ENCODE measurements at regions not wholly inside any gene's neighbourhood (a gene's known extent, or its start where the extent isn't known, plus 50 kb on each side); places are given as distances from the start of the nearest gene placed in this dataset.

DNA sequence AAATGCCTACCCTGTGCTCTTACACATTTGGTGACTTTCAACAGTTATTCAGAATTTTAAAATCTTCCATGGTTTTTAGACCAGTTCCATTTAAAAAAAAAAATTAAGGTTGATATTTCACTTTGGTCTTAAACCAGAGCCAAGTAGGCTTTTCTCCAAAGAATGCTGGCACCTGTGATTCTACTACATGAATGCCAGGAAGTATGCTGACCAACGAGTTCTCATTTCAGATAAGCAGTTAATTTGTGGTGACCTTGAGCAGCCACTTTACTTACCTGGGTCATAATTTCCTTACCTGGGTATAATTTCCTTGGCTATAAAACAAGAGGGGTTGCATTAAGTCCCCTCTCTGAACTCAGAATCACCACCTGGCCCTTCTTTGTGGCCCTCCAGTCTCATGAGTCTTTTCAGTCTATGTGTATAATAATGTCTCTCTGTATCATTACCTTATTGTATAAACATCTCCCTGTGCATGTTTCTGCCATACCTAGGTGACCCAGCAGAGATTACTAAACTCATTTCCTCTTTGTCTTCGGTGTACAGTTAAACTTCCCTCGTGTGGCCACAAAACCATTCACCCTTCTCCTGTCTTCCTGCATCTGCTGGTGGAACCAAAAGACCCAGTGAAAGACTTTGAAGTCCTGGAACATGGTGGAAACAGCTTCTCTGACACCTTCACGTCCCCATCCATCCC lies 139.1 kb upstream of the DPT start:
- no peaks in the 10 kb centered on the region for H3K36me3 ChIP-seq (ENCODE audit: control insufficient read depth, insufficient read depth, low read length)
- no peaks in the 10 kb centered on the region for H3K27me3 ChIP-seq (ENCODE audit: control insufficient read depth, insufficient read depth, low read length)
- H3K4me3 ChIP-seq (ENCODE audit: low read depth, low read length): no peak overlapping the region
- no peaks in the 10 kb centered on the region for H3K9me3 ChIP-seq (ENCODE audit: control insufficient read depth, insufficient read depth, low read length)
- no peak overlapping the region for H3K9ac ChIP-seq (ENCODE audit: low read depth, low read length)
- no peaks in the 10 kb centered on the region for H3K4me1 ChIP-seq (ENCODE audit: control insufficient read depth, insufficient read depth, low read length)
- no peak overlapping the region for H3K27ac ChIP-seq (ENCODE audit: low read depth, low read length)

DNA sequence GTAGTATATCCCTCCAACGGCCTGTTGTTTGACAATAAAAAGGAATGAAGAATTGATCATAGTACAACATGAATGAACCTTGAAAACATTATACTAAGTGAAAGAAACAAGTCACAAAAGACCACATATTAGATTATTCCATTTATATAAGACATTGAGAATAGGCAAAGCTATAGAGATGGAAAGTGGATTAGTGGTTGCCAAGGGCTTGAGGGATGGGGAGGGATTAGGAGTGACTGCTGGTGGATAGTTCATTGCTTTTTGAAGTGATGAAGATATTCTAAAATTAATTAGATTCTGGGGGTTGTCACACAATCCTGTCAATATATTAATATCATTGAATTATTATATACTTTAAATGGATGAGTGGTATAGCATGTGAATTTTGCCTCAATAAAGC lies 142.5 kb upstream of the DPT start:
- H3K9me3 ChIP-seq (ENCODE audit: control insufficient read depth, insufficient read depth, low read length): no peaks in the 10 kb centered on the region
- no peaks in the 10 kb centered on the region for H3K4me1 ChIP-seq (ENCODE audit: control insufficient read depth, insufficient read depth, low read length)
- H3K27me3 ChIP-seq (ENCODE audit: control insufficient read depth, insufficient read depth, low read length): no peaks in the 10 kb centered on the region
- no peak overlapping the region for H3K27ac ChIP-seq (ENCODE audit: low read depth, low read length)
- H3K9ac ChIP-seq (ENCODE audit: low read depth, low read length): no peak overlapping the region
- no peaks in the 10 kb centered on the region for H3K36me3 ChIP-seq (ENCODE audit: control insufficient read depth, insufficient read depth, low read length)
- no peak overlapping the region for H3K4me3 ChIP-seq (ENCODE audit: low read depth, low read length)

GRCh38 chr1:168875831-168876230 lies 146.8 kb upstream of the DPT start:
- Histone ChIP-seq H3K4me1 (ENCODE audit: control insufficient read depth, insufficient read depth, low read length) (no peaks in the 10 kb centered on the region), H3K27me3 (ENCODE audit: control insufficient read depth, insufficient read depth, low read length) (no peaks in the 10 kb centered on the region), H3K9ac (ENCODE audit: low read depth, low read length) (no peak overlapping the region), H3K36me3 (ENCODE audit: control insufficient read depth, insufficient read depth, low read length) (no peaks in the 10 kb centered on the region), H3K27ac (ENCODE audit: low read depth, low read length) (no peak overlapping the region), H3K9me3 (ENCODE audit: control insufficient read depth, insufficient read depth, low read length) (no peaks in the 10 kb centered on the region), H3K4me3 (ENCODE audit: low read depth, low read length) (no peak overlapping the region)

GRCh38 chr1:168876830-168877229 lies 147.8 kb upstream of the DPT start:
- Histone ChIP-seq H3K27me3 (ENCODE audit: control insufficient read depth, insufficient read depth, low read length) (no peaks in the 10 kb centered on the region), H3K4me3 (ENCODE audit: low read depth, low read length) (no peak overlapping the region), H3K36me3 (ENCODE audit: control insufficient read depth, insufficient read depth, low read length) (no peaks in the 10 kb centered on the region), H3K9ac (ENCODE audit: low read depth, low read length) (no peak overlapping the region), H3K9me3 (ENCODE audit: control insufficient read depth, insufficient read depth, low read length) (no peaks in the 10 kb centered on the region), H3K4me1 (ENCODE audit: control insufficient read depth, insufficient read depth, low read length) (0 out of 2 replicates have a peak, but pooled peaks cover 3% of the 10 kb centered on the region), H3K27ac (ENCODE audit: low read depth, low read length) (no peak overlapping the region)

GRCh38 chr1:168879896-168880734 lies 151.1 kb upstream of the DPT start:
- Histone ChIP-seq H3K4me1 (ENCODE audit: control insufficient read depth, insufficient read depth, low read length) (0 out of 2 replicates have a peak, but pooled peaks cover 7% of the 10 kb centered on the region), H3K36me3 (ENCODE audit: control insufficient read depth, insufficient read depth, low read length) (no peaks in the 10 kb centered on the region), H3K27me3 (ENCODE audit: control insufficient read depth, insufficient read depth, low read length) (no peaks in the 10 kb centered on the region), H3K9ac (ENCODE audit: low read depth, low read length) (no peak overlapping the region), H3K9me3 (ENCODE audit: control insufficient read depth, insufficient read depth, low read length) (no peaks in the 10 kb centered on the region), H3K4me3 (ENCODE audit: low read depth, low read length) (no peak overlapping the region), H3K27ac (ENCODE audit: low read depth, low read length) (no peak overlapping the region)

DNA sequence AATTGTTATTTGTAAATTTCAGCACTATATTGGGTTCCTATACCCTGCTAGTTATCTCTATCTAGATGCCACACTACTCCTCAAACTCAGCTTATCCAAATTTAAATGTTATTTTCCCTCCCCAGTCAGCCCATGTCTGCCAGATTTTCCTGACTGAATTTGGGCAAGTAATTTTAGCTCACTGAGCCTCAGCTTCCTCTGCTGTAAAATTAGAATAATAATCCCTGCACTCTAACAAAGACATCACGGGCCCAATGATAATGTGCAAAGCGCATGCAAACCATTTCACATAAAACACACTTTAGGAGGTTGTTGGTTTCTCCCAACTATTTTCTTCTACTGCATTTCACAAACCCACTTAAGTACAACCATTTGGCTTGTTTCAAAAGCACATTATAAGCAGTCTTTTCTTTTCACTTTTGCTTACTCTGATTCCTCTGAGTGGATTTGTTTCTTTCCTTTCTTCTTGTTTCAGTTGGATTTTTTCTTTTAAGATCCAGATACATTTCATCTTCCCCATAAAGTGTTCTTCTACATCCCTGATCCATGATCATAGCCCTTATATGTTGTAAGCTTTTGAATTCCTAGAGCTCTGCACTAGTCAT lies 152.8 kb upstream of the DPT start:
- Histone ChIP-seq H3K4me3 (ENCODE audit: low read depth, low read length) (no peak overlapping the region), H3K4me1 (ENCODE audit: control insufficient read depth, insufficient read depth, low read length) (0 out of 2 replicates have a peak, but pooled peaks cover 7% of the 10 kb centered on the region), H3K27me3 (ENCODE audit: control insufficient read depth, insufficient read depth, low read length) (no peaks in the 10 kb centered on the region), H3K9me3 (ENCODE audit: control insufficient read depth, insufficient read depth, low read length) (no peaks in the 10 kb centered on the region), H3K36me3 (ENCODE audit: control insufficient read depth, insufficient read depth, low read length) (no peaks in the 10 kb centered on the region), H3K27ac (ENCODE audit: low read depth, low read length) (no peak overlapping the region), H3K9ac (ENCODE audit: low read depth, low read length) (no peak overlapping the region)

GRCh38 chr1:168887381-168887780 lies 158.4 kb upstream of the DPT start:
- H3K9me3 ChIP-seq (ENCODE audit: control insufficient read depth, insufficient read depth, low read length): no peaks in the 10 kb centered on the region
- H3K9ac ChIP-seq (ENCODE audit: low read depth, low read length): no peak overlapping the region
- H3K4me3 ChIP-seq (ENCODE audit: low read depth, low read length): no peak overlapping the region
- H3K27ac ChIP-seq (ENCODE audit: low read depth, low read length): no peak overlapping the region
- no peaks in the 10 kb centered on the region for H3K36me3 ChIP-seq (ENCODE audit: control insufficient read depth, insufficient read depth, low read length)
- H3K4me1 ChIP-seq (ENCODE audit: control insufficient read depth, insufficient read depth, low read length): no peaks in the 10 kb centered on the region
- H3K27me3 ChIP-seq (ENCODE audit: control insufficient read depth, insufficient read depth, low read length): no peaks in the 10 kb centered on the region

DNA sequence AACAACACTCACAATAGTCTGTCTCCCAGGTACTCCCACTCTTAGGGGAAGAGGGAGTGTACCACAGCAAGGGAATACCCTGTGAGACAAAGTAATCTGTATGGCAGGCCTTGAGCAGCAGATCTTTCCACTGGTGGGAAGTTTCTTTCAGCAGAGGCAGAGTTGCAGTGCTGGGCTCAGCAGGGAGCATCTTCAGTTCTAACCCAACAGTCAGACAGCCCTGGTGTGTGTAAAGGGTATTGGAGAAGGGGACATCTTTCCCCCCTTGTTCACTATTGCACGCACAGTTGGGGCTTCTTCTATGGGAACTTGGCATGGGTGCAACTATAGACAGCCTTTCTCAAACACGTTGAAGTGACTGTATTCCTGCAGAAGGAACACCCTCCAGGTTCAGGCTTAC lies 159.4 kb upstream of the DPT start:
- H3K36me3 ChIP-seq (ENCODE audit: control insufficient read depth, insufficient read depth, low read length): no peaks in the 10 kb centered on the region
- no peak overlapping the region for H3K9ac ChIP-seq (ENCODE audit: low read depth, low read length)
- no peak overlapping the region for H3K27ac ChIP-seq (ENCODE audit: low read depth, low read length)
- H3K9me3 ChIP-seq (ENCODE audit: control insufficient read depth, insufficient read depth, low read length): no peaks in the 10 kb centered on the region
- no peaks in the 10 kb centered on the region for H3K4me1 ChIP-seq (ENCODE audit: control insufficient read depth, insufficient read depth, low read length)
- H3K27me3 ChIP-seq (ENCODE audit: control insufficient read depth, insufficient read depth, low read length): no peaks in the 10 kb centered on the region
- H3K4me3 ChIP-seq (ENCODE audit: low read depth, low read length): no peak overlapping the region

DNA sequence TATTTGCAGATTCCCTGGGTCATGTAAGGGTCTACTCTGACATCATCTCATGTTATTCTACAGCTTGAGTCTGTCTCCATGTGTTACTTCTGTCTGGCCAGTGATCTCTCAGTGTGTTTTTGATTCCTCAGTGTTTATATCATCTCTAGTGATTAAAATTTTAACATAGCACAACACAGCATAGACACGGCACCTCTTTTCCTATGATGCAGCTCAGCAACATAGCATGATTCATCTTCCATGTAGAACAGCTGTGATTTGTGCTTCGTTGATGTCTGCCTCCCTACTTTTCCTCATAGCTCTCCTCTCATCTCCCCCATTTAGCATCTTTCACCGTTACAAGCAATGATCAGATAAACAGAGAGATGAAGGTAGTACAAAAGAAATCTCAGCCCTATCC lies 163.9 kb upstream of the DPT start:
- H3K9ac ChIP-seq (ENCODE audit: low read depth, low read length): no peak overlapping the region
- no peak overlapping the region for H3K27ac ChIP-seq (ENCODE audit: low read depth, low read length)
- H3K9me3 ChIP-seq (ENCODE audit: control insufficient read depth, insufficient read depth, low read length): no peaks in the 10 kb centered on the region

GRCh38 chr1:168893359-168893801 lies 164.4 kb upstream of the DPT start:
- no peak overlapping the region for H3K4me3 ChIP-seq (ENCODE audit: low read depth, low read length)
- H3K4me1 ChIP-seq (ENCODE audit: control insufficient read depth, insufficient read depth, low read length): no peaks in the 10 kb centered on the region
- H3K9ac ChIP-seq (ENCODE audit: low read depth, low read length): no peak overlapping the region
- H3K27me3 ChIP-seq (ENCODE audit: control insufficient read depth, insufficient read depth, low read length): no peaks in the 10 kb centered on the region
- H3K27ac ChIP-seq (ENCODE audit: low read depth, low read length): no peak overlapping the region
- no peaks in the 10 kb centered on the region for H3K36me3 ChIP-seq (ENCODE audit: control insufficient read depth, insufficient read depth, low read length)
- no peaks in the 10 kb centered on the region for H3K9me3 ChIP-seq (ENCODE audit: control insufficient read depth, insufficient read depth, low read length)

More for the DNA sequence above, 163.9 kb upstream of the DPT start:
- H3K27me3 ChIP-seq (ENCODE audit: control insufficient read depth, insufficient read depth, low read length): no peaks in the 10 kb centered on the region
- H3K4me1 ChIP-seq (ENCODE audit: control insufficient read depth, insufficient read depth, low read length): no peaks in the 10 kb centered on the region
- H3K4me3 ChIP-seq (ENCODE audit: low read depth, low read length): no peak overlapping the region
- no peaks in the 10 kb centered on the region for H3K36me3 ChIP-seq (ENCODE audit: control insufficient read depth, insufficient read depth, low read length)

DNA sequence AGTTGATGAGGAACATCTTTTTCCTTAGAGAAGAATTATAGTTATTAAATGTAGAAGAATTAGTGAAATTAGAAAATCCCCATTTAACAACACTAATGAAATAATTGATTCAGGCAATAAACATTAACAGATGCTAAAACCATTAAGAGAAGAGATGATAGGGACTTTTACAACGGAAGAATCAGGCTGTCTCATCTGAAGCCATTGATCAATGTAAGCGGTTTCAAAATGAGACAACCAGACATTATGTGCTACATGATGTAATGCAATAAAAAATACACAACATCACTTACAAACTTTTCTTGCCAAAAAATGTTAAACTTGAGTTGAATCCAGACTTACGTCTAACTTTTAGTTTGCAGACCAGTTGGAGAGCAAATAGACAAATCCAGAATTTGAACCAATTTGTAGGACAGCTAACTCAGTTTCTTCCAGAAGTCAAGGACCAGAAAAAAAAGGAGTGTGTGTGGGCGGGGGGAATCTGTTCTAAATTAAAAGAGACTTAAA lies 165.4 kb upstream of the DPT start:
- H3K36me3 ChIP-seq (ENCODE audit: control insufficient read depth, insufficient read depth, low read length): no peaks in the 10 kb centered on the region
- H3K9ac ChIP-seq (ENCODE audit: low read depth, low read length): no peak overlapping the region
- H3K4me1 ChIP-seq (ENCODE audit: control insufficient read depth, insufficient read depth, low read length): no peaks in the 10 kb centered on the region
- H3K4me3 ChIP-seq (ENCODE audit: low read depth, low read length): no peak overlapping the region
- no peak overlapping the region for H3K27ac ChIP-seq (ENCODE audit: low read depth, low read length)
- no peaks in the 10 kb centered on the region for H3K27me3 ChIP-seq (ENCODE audit: control insufficient read depth, insufficient read depth, low read length)
- no peaks in the 10 kb centered on the region for H3K9me3 ChIP-seq (ENCODE audit: control insufficient read depth, insufficient read depth, low read length)
